GM12873 (cell line): ENCODE measurements at regions not wholly inside any gene's neighbourhood (a gene's known extent, or its start where the extent isn't known, plus 50 kb on each side); places are given as distances from the start of the nearest gene placed in this dataset.

Experiments
- CTCF ChIP-seq: IDR thresholded peaks from 2 replicates; pipeline ENCODE4 v1.5.1; 2012; ENCODE audit warnings: low read depth, mild to moderate bottlenecking, moderate library complexity, low read length, control low read depth; ENCODE audit not compliant: insufficient read depth; ENCODE audit errors: missing control alignments

- no peak for TF ChIP-seq CTCF
These were observed 1744.3 kb upstream of the PIK3C3 start for GRCh38 chr18:40210696-40211095.

DNA sequence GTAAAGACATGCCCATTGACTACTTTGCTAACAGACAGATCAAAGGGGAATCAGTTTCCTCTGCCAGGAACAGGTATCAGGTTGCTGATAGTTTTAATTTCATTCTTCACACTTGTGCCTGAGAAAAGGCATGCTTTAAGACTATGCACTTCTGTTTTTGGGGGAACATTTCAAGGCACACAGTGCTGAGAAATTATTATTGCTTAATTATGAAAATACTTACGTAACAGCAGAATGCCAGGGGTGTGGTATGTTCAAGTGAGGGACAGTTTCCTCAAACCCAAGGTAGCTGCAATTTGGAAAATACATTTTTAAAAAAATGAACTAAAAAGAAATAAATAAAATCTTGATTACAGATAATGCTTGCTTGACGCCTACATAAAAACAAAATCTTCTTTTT lies 1746.1 kb upstream of the PIK3C3 start:
- TF ChIP-seq CTCF, result no peak

DNA sequence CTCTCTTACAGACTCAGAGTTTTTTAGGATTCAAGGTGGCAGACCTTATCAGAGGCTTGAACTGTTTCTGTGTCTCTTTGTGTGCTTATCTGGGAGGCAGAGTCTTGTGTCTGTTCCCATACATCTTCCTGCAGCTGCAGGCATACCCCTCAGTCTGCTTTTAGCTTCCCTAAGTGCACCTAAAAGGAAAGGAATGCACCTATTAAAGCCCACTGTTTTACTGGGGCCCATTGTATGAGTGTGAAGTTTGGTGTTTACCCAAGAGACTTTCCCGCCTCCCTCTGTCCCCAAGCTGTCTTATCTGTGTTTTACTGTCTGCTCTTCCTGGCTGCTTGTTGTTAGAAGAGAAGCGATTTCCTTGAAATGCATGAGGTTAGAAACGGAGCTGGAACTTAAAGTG lies 1757.3 kb upstream of the PIK3C3 start:
- TF ChIP-seq CTCF, result no peak

GRCh38 chr18:40186677-40187076 lies 1768.4 kb upstream of the PIK3C3 start:
- TF ChIP-seq CTCF, result no peak

GRCh38 chr18:40179729-40180461 lies 1775.1 kb upstream of the PIK3C3 start:
- no peak for TF ChIP-seq CTCF

GRCh38 chr18:40168026-40168425 lies 1787.0 kb upstream of the PIK3C3 start:
- TF ChIP-seq CTCF, result no peak

GRCh38 chr18:40163254-40163653 lies 1791.8 kb upstream of the PIK3C3 start:
- TF ChIP-seq CTCF, result no peak
